Ovary (tissue), 7 donors: ENCODE measurements at regions not wholly inside any gene's neighbourhood (a gene's known extent, or its start where the extent isn't known, plus 50 kb on each side); places are given as distances from the start of the nearest gene placed in this dataset.

Source experiments
- DNase-seq, 5 donors: peaks; one replicate each; pipeline ENCODE4 v3.0.0-alpha.2; 2019 to 2020
- H3K27ac ChIP-seq, 2 donors: fragments of 200-600 bp; one replicate each; pipeline versions ENCODE4 v1.5.1 to v1.8.0; 2019 to 2022
- H3K27me3 ChIP-seq: fragments of 200-600 bp; one replicate; pipeline ENCODE4 v1.8.0; 2022
- H3K36me3 ChIP-seq: fragments of 200-600 bp; sonication (generic); one replicate; pipeline ENCODE4 v1.5.1; 2019
- H3K4me1 ChIP-seq: one replicate; pipeline ENCODE4 v1.8.1; 2013; ENCODE audit warnings: mild to moderate bottlenecking, moderate library complexity; ENCODE audit not compliant: insufficient read depth
- H3K4me3 ChIP-seq: fragments of 200-600 bp; sonication (generic); one replicate; pipeline ENCODE4 v1.5.1; 2017
- H3K9me3 ChIP-seq, 2 donors: fragments of 200-600 bp in 1 of 2; sonication (generic) in 1 of 2; one replicate each; pipeline versions ENCODE4 v1.5.1 to v1.8.1; 2013 to 2019; ENCODE audit warnings: mild to moderate bottlenecking in 1 of 2, moderate library complexity in 1 of 2
- CTCF ChIP-seq, 3 donors: fragments of 450-650 bp in 2 of 3; fragments of 200-600 bp in 1 of 3; IDR thresholded peaks; one replicate each; pipeline versions ENCODE4 v1.5.1 to v1.8.0; 2016 to 2022; ENCODE audit warnings: antibody characterized with exemption in 3 of 3, mild to moderate bottlenecking in 1 of 3
- EP300 ChIP-seq: sonication (generic); formaldehyde crosslinking; IDR thresholded peaks from one replicate; pipeline ENCODE4 v1.6.1; 2017; ENCODE audit warnings: antibody characterized with exemption
- POLR2A ChIP-seq: fragments of 450-650 bp; IDR thresholded peaks from one replicate; pipeline ENCODE4 v1.6.1; 2017; ENCODE audit warnings: antibody characterized with exemption, mild to moderate bottlenecking, moderate library complexity
- WGBS, 3 donors: extraction: QIAGEN DNeasy Blood & Tissue Kit in 1 of 3; methylation state at CpG; one replicate each; pipeline versions ENCODE4 v1.1.5 to v1.1.7; 2013 to 2017; 5-methylcytosine and 5-hydroxymethylcytosine counted together
- intact Hi-C, 4 donors: fragments of 100-400 bp; cut with DNase I; formaldehyde crosslinking; loops; one replicate each; pipeline versions ENCODE4 v1.11.0 to v1.15.1; 2022 to 2023
- donor health status: DM: no; HTN: no; CAD: no; lungs with moderate emphysema.
- donor health status: DM: no; HTN: no; CAD: no.
- donor health status: Bipolar disorder and iron deficiency.
- donor health status: DM: no; HTN: no; CAD: no.
- donor health status: DM: yes; HTN: yes; CAD: no.

GRCh38 chr6:105873211-105873704 is 212.9 kb upstream of the PRDM1 start:
- H3K4me1 ChIP-seq = no peaks in the 10 kb centered on the region
- no peaks in the 10 kb centered on the region for H3K36me3 ChIP-seq
- no peaks in the 10 kb centered on the region for H3K9me3 ChIP-seq
- intact Hi-C loops = no loop called here
- H3K4me3 ChIP-seq = no peak overlapping the region
- TF ChIP-seq EP300 = no peak
- no peak for TF ChIP-seq POLR2A
- no peak for TF ChIP-seq CTCF (IDR thresholded peaks at IDR 0.05)
- H3K27me3 ChIP-seq = no peaks in the 10 kb centered on the region
- no peak for DNase-seq
- 5 to 16% (median 12%) methylated on average over 2 of the region's 2 CpGs for WGBS, 3 donors
- no peak overlapping the region for H3K27ac ChIP-seq

GRCh38 chr6:105872249-105872648 is 213.9 kb upstream of the PRDM1 start:
- intact Hi-C loops = no loop called here
- H3K27me3 ChIP-seq = no peaks in the 10 kb centered on the region
- TF ChIP-seq CTCF (IDR thresholded peaks at IDR 0.05) (no peak), EP300 (no peak), POLR2A (no peak)
- DNase-seq = no peak
- no peaks in the 10 kb centered on the region for H3K4me1 ChIP-seq
- no peak overlapping the region for H3K4me3 ChIP-seq
- no peaks in the 10 kb centered on the region for H3K9me3 ChIP-seq
- H3K27ac ChIP-seq = no peak overlapping the region
- no peaks in the 10 kb centered on the region for H3K36me3 ChIP-seq
- 72 to 91% (median 87%) methylated on average over 4 of the region's 4 CpGs for WGBS, 3 donors

- TF ChIP-seq EP300 = no peak
- H3K9me3 ChIP-seq = no peaks in the 10 kb centered on the region
- no peaks in the 10 kb centered on the region for H3K36me3 ChIP-seq
- 73 to 92% (median 89%) methylated on average over 5 of the region's 5 CpGs for WGBS, 3 donors
- no peaks in the 10 kb centered on the region for H3K4me1 ChIP-seq
- intact Hi-C loops = no loop called here
- DNase-seq = no peak
- no peak overlapping the region for H3K4me3 ChIP-seq
- no peaks in the 10 kb centered on the region for H3K27me3 ChIP-seq
- H3K27ac ChIP-seq = no peak overlapping the region
Measured at GRCh38 chr6:105871542-105871941, 214.6 kb upstream of the PRDM1 start.

GRCh38 chr6:105869835-105870440 is 216.2 kb upstream of the PRDM1 start:
- no peaks in the 10 kb centered on the region for H3K27me3 ChIP-seq
- H3K4me3 ChIP-seq = no peak overlapping the region
- WGBS, 3 donors = 72 to 74% (median 72%) methylated on average over 5 of the region's 5 CpGs
- intact Hi-C loops = no loop called here
- H3K36me3 ChIP-seq = no peaks in the 10 kb centered on the region
- H3K9me3 ChIP-seq = no peaks in the 10 kb centered on the region
- DNase-seq = no peak
- H3K4me1 ChIP-seq = no peaks in the 10 kb centered on the region
- TF ChIP-seq CTCF (IDR thresholded peaks at IDR 0.05) (no peak), EP300 (no peak), POLR2A (no peak)
- H3K27ac ChIP-seq = no peak overlapping the region

- no peaks in the 10 kb centered on the region for H3K27me3 ChIP-seq
- DNase-seq = no peak
- WGBS, 3 donors = 96 to 98% (median 97%) methylated on average over 2 of the region's 2 CpGs
- H3K36me3 ChIP-seq = no peaks in the 10 kb centered on the region
- no peak overlapping the region for H3K4me3 ChIP-seq
- no peaks in the 10 kb centered on the region for H3K4me1 ChIP-seq
- H3K27ac ChIP-seq = no peak overlapping the region
- H3K9me3 ChIP-seq = no peaks in the 10 kb centered on the region
- TF ChIP-seq POLR2A = no peak
- TF ChIP-seq EP300 = no peak
- no peak for TF ChIP-seq CTCF (IDR thresholded peaks at IDR 0.05)
- intact Hi-C loops = no loop called here
Measured at GRCh38 chr6:105868823-105869460, 217.2 kb upstream of the PRDM1 start.
